ENCODE measurements at regions not wholly inside any gene's neighbourhood (a gene's known extent, or its start where the extent isn't known, plus 50 kb on each side); places are given as distances from the start of the nearest gene placed in this dataset.

DNA sequence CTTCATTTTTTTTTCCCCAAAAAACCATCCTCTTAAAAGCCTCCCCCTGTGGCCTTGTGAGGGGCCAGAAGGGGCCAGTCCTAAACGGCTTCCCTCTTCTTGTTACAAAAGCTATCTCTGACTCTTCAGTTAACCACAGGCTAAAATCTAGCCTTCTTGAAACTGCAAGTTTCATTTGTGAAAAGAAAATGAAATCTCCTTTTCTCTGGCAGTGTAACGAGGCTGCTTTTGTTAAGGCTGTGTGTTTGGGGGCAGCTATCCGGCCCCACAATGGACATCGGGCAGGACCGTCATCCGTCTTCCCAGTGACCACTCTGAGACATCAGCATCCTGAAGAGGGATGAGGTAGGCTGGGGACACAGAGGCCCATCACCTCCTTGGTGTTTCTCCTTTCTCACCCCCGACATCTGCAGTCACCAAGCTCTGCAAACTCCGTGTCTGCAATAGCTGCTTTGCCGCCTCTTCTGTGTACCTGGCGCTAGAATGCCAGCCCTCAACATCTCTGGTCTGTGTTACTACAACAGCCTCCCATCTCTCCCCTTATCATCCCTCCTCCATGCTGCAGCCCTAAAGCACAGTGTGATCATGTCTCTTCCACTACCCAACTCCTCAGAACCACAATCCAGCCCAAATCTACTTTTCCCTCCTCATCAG, 94.0 kb downstream of the RCN1 start (continued):
- TF ChIP-seq SAFB2 (IDR thresholded peaks at IDR 0.05; ENCODE audit: borderline replicate concordance, low read depth, low read length, severe bottlenecking) = no peak
- no peak for TF ChIP-seq TAF9B (IDR thresholded peaks at IDR 0.05; ENCODE audit: partially characterized antibody)
- no peak for TF ChIP-seq BMI1 (IDR thresholded peaks at IDR 0.05; ENCODE audit: low read length)
- no peak for TF ChIP-seq LARP7 (IDR thresholded peaks at IDR 0.05)

DNA sequence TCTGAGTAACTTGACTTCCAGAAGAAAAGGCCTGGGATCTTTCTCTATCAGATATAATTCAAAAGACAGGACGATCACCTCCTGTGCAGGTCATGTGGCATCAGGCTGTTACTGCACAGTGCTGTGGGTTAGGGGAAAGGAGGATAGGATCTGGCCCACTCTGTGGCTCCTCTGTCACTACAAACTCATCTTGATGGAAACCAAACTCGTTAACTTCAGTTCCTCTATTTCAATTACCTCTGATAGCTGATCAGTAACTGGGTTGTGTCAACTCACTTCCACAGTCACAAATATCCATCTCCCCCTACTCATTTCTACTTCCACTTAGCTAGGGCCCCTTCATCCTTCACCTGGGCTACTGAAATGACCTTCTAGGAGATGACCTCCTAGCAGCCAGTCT, 95.2 kb downstream of the RCN1 start:
- intact Hi-C loops (cut with micrococcal nuclease) (no loop called here), in situ Hi-C loops (cut with MboI) (no loop called here)
- Histone ChIP-seq H3K4me1 (replicated peaks in 1 of 2; ENCODE audit: control insufficient read depth in 2 of 2, insufficient read depth in 2 of 2, low read length in 2 of 2) (no peaks in the 10 kb centered on the region), H3K36me3 (ENCODE audit: control insufficient read depth, insufficient read depth, low read length) (no peaks in the 10 kb centered on the region), H3K27me3 (ENCODE audit: control insufficient read depth in 2 of 2, insufficient read depth in 2 of 2, low read length in 2 of 2) (peaks cover 0 to 7% of the 10 kb centered on the region in 2 experiments; a peak in 2 of 5 replicates), H3K9ac (ENCODE audit: insufficient read depth in 1 of 2, low read depth in 2 of 2, low read length in 2 of 2) (no peak overlapping the region), H3K9me1 (ENCODE audit: control insufficient read depth, insufficient read depth, low read length) (peaks cover 4% of the 10 kb centered on the region), H2AFZ (ENCODE audit: low read depth, low read length) (no peak overlapping the region), H3K27ac (ENCODE audit: extremely low read depth, low read depth, low read length) (no peak overlapping the region), H4K20me1 (replicated peaks; ENCODE audit: control insufficient read depth, insufficient read depth, low read length) (no peaks in the 10 kb centered on the region), H3K79me2 (ENCODE audit: control insufficient read depth, insufficient read depth, low read length) (no peaks in the 10 kb centered on the region), H3K4me3 (no peak overlapping the region), H3K4me2 (ENCODE audit: insufficient read depth, low read length) (no peak overlapping the region), H3K9me3 (replicated peaks; ENCODE audit: control insufficient read depth, insufficient read depth, low read depth, low read length) (no peaks in the 10 kb centered on the region)
- DNase-seq (ENCODE audit: extremely low read depth in 1 of 4, low spot score in 3 of 4) = no peak
- TF ChIP-seq ZFP1 (CRISPR knock-in tag; IDR thresholded peaks at IDR 0.05) (no peak), KDM4B (IDR thresholded peaks at IDR 0.05; ENCODE audit: borderline replicate concordance in 2 of 2, low read depth in 1 of 2) (no peak), RFX7 (CRISPR knock-in tag; IDR thresholded peaks at IDR 0.05) (no peak), RUNX1 (IDR thresholded peaks at IDR 0.05; ENCODE audit: low read depth) (no peak), KLF6 (CRISPR knock-in tag; IDR thresholded peaks at IDR 0.05; ENCODE audit: borderline replicate concordance) (no peak)
- TF ChIP-seq, protein P1, sequence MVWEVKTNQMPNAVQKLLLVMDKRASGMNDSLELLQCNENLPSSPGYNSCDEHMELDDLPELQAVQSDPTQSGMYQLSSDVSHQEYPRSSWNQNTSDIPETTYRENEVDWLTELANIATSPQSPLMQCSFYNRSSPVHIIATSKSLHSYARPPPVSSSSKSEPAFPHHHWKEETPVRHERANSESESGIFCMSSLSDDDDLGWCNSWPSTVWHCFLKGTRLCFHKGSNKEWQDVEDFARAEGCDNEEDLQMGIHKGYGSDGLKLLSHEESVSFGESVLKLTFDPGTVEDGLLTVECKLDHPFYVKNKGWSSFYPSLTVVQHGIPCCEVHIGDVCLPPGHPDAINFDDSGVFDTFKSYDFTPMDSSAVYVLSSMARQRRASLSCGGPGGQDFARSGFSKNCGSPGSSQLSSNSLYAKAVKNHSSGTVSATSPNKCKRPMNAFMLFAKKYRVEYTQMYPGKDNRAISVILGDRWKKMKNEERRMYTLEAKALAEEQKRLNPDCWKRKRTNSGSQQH (CRISPR knock-in tag; IDR thresholded peaks at IDR 0.05) = no peak
- TF ChIP-seq, protein P2, sequence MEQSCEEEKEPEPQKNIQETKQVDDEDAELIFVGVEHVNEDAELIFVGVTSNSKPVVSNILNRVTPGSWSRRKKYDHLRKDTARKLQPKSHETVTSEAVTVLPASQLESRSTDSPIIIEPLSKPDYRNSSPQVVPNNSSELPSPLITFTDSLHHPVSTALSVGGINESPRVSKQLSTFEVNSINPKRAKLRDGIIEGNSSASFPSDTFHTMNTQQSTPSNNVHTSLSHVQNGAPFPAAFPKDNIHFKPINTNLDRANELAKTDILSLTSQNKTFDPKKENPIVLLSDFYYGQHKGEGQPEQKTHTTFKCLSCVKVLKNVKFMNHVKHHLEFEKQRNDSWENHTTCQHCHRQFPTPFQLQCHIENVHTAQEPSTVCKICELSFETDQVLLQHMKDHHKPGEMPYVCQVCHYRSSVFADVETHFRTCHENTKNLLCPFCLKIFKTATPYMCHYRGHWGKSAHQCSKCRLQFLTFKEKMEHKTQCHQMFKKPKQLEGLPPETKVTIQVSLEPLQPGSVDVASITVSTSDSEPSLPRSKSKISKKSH (CRISPR knock-in tag; IDR thresholded peaks at IDR 0.05) = no peak
- ATAC-seq = no peak
- 0% methylated on average over 2 of the region's 2 CpGs for WGBS (ENCODE audit: insufficient coverage, low coverage, missing lambda C conversion rate)
- no peak for FAIRE-seq
- ChIA-PET POLR2A (interaction anchor here (1.4 kb wide), 1 partner anchor 12 kb away, joined by 4 read pairs; no protein-coding TSS in a partner anchor), CTCF (ENCODE audit: low intra/inter-chr PET ratio) (no interaction called here)
- BruUV-seq (replicated peaks) = no TSS peak

All from K562 (cell line).